Fibroblast of skin of back (primary cell): ENCODE measurements at regions not wholly inside any gene's neighbourhood (a gene's known extent, or its start where the extent isn't known, plus 50 kb on each side); places are given as distances from the start of the nearest gene placed in this dataset.
A peak's percentile ranks its signal among the peaks of the same experiment; 100 is the strongest.

Experiments
- DNase-seq: peaks from one replicate; pipeline ENCODE4 v3.0.0-alpha.2; 2013

- no peak for DNase-seq
These were observed 226.7 kb upstream of the MCTP2 start for GRCh38 chr15:94004697-94005096.

GRCh38 chr15:94002041-94002440 is 229.3 kb upstream of the MCTP2 start:
- no peak for DNase-seq

- peak; percentile 64 for DNase-seq
These were observed 230.0 kb upstream of the MCTP2 start for GRCh38 chr15:94001255-94001801.

GRCh38 chr15:94000606-94001005 is 230.8 kb upstream of the MCTP2 start:
- DNase-seq = no peak

- DNase-seq = peak; percentile 29
These were observed 234.2 kb upstream of the MCTP2 start for GRCh38 chr15:93997071-93997658.

- DNase-seq = peak; percentile 11
These were observed 241.8 kb upstream of the MCTP2 start for GRCh38 chr15:93989440-93989998.

GRCh38 chr15:93987068-93987467 is 244.3 kb upstream of the MCTP2 start:
- no peak for DNase-seq

GRCh38 chr15:93986400-93986984 is 244.9 kb upstream of the MCTP2 start:
- no peak for DNase-seq

GRCh38 chr15:93985925-93986324 is 245.4 kb upstream of the MCTP2 start:
- DNase-seq = no peak

GRCh38 chr15:93985176-93985575 is 246.2 kb upstream of the MCTP2 start:
- no peak for DNase-seq

GRCh38 chr15:93983526-93983925 is 247.8 kb upstream of the MCTP2 start:
- peak; percentile 4 for DNase-seq

GRCh38 chr15:93982226-93982727 is 249.1 kb upstream of the MCTP2 start:
- no peak for DNase-seq

- DNase-seq = no peak
These were observed 249.7 kb upstream of the MCTP2 start for GRCh38 chr15:93981706-93982105.

- no peak for DNase-seq
These were observed 251.0 kb upstream of the MCTP2 start for GRCh38 chr15:93980261-93980911.

- peak; percentile 48 for DNase-seq
These were observed 256.4 kb upstream of the MCTP2 start for GRCh38 chr15:93974804-93975481.

GRCh38 chr15:93973287-93973686 is 258.1 kb upstream of the MCTP2 start:
- no peak for DNase-seq

- no peak for DNase-seq
These were observed 262.6 kb upstream of the MCTP2 start for GRCh38 chr15:93968773-93969172.

- no peak for DNase-seq
These were observed 266.0 kb upstream of the MCTP2 start for GRCh38 chr15:93965304-93965908.

GRCh38 chr15:93954985-93955571 is 276.3 kb upstream of the MCTP2 start:
- no peak for DNase-seq

- no peak for DNase-seq
These were observed 282.6 kb upstream of the MCTP2 start for GRCh38 chr15:93948726-93949125.

GRCh38 chr15:93943586-93943985 is 287.8 kb upstream of the MCTP2 start:
- peak; percentile 17 for DNase-seq

- no peak for DNase-seq
These were observed 289.1 kb upstream of the MCTP2 start for GRCh38 chr15:93942269-93942694.
